Peyer's patch (tissue), 4 donors: ENCODE measurements at regions not wholly inside any gene's neighbourhood (a gene's known extent, or its start where the extent isn't known, plus 50 kb on each side); places are given as distances from the start of the nearest gene placed in this dataset.

Experiments used
- CTCF ChIP-seq, 6 experiments: fragments of 450-650 bp in 4 of 6; fragments of 200-600 bp in 2 of 6; sonication (generic) in 1 of 6; IDR thresholded peaks; one replicate each; pipeline ENCODE4 v1.5.1; 2017 to 2019; ENCODE audit warnings: antibody characterized with exemption in 6 of 6, mild to moderate bottlenecking in 3 of 6, moderate library complexity in 1 of 6
- POLR2A ChIP-seq, 2 donors: fragments of 450-650 bp; IDR thresholded peaks; one replicate each; pipeline ENCODE4 v1.5.1; 2017; ENCODE audit warnings: antibody characterized with exemption in 2 of 2, mild to moderate bottlenecking in 2 of 2, moderate library complexity in 2 of 2

GRCh38 chr22:48821727-48822126 is 1005.9 kb downstream of the BRD1 start:
- no peak for TF ChIP-seq CTCF (IDR thresholded peaks at IDR 0.05)
- no peak for TF ChIP-seq POLR2A (IDR thresholded peaks at IDR 0.05)
